GM23338 (cell line): ENCODE measurements at regions not wholly inside any gene's neighbourhood (a gene's known extent, or its start where the extent isn't known, plus 50 kb on each side); places are given as distances from the start of the nearest gene placed in this dataset.

ENCODE experiments used
- CREB1 ChIP-seq: fragments of 250-450 bp; sonication (Bioruptor Pico); IDR thresholded peaks from 2 replicates; pipeline ENCODE4 v1.5.0; 2020; ENCODE audit warnings: low read depth, mild to moderate bottlenecking, moderate library complexity
- EZH2 ChIP-seq: fragments of 200-600 bp; sonication (generic); IDR thresholded peaks from one replicate; pipeline ENCODE4 v1.8.0; 2017; ENCODE audit warnings: antibody characterized with exemption, mild to moderate bottlenecking, low read depth; ENCODE audit not compliant: unreplicated experiment
- EZH2phosphoT487 ChIP-seq: fragments of 200-600 bp; sonication (generic); IDR thresholded peaks from one replicate; pipeline ENCODE4 v1.8.1; 2018; ENCODE audit warnings: antibody characterized with exemption; ENCODE audit not compliant: unreplicated experiment
- POLR2AphosphoS5 ChIP-seq: IDR thresholded peaks from 2 replicates; pipeline ENCODE4 v1.6.1; 2016; ENCODE audit warnings: antibody characterized with exemption, low read depth
- STAT1 ChIP-seq: IDR thresholded peaks from one replicate; pipeline ENCODE4 v1.6.1; 2016; ENCODE audit warnings: antibody characterized with exemption; ENCODE audit not compliant: unreplicated experiment
- TF ChIP-seq, protein P1 (sequence below), 2 experiments: fragments of 200-600 bp in 1 of 2; sonication (generic) in 1 of 2; conservative IDR thresholded peaks; 2 replicates each; pipeline versions ENCODE4 v1.5.1 to v1.6.1; 2016 to 2017; ENCODE audit warnings: antibody characterized with exemption in 2 of 2, low read depth in 2 of 2, mild to moderate bottlenecking in 2 of 2, moderate library complexity in 1 of 2
- TF ChIP-seq, protein P2 (sequence below): IDR thresholded peaks from one replicate; pipeline ENCODE4 v1.6.1; 2018; ENCODE audit warnings: antibody characterized with exemption; ENCODE audit not compliant: unreplicated experiment

DNA sequence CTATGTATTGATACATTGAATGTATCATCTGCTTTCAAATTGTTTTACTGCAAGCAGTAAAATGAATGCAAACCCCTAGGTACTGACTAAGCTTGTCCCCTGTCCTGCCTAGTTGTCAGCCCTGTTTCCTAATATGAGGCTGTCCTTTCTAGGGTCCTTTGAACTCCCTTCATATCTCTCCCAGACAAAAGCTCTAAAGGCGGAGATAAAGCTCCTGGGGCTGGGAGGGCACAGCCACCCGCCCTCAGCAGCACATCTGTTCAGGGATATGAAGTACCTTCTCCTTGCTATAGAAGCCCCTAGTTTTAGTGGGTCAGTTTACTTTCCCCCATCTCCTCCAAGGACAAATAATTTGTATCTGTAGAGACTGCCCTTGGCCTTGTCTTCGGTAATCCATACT, 93.1 kb upstream of the ETS2 start:
- no peak for TF ChIP-seq POLR2AphosphoS5
- TF ChIP-seq, protein P1, sequence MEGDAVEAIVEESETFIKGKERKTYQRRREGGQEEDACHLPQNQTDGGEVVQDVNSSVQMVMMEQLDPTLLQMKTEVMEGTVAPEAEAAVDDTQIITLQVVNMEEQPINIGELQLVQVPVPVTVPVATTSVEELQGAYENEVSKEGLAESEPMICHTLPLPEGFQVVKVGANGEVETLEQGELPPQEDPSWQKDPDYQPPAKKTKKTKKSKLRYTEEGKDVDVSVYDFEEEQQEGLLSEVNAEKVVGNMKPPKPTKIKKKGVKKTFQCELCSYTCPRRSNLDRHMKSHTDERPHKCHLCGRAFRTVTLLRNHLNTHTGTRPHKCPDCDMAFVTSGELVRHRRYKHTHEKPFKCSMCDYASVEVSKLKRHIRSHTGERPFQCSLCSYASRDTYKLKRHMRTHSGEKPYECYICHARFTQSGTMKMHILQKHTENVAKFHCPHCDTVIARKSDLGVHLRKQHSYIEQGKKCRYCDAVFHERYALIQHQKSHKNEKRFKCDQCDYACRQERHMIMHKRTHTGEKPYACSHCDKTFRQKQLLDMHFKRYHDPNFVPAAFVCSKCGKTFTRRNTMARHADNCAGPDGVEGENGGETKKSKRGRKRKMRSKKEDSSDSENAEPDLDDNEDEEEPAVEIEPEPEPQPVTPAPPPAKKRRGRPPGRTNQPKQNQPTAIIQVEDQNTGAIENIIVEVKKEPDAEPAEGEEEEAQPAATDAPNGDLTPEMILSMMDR (conservative IDR thresholded peaks at IDR 0.05; ENCODE audit: low read depth in 2 of 2), result no peak
- no peak for TF ChIP-seq STAT1
- TF ChIP-seq, protein P2, sequence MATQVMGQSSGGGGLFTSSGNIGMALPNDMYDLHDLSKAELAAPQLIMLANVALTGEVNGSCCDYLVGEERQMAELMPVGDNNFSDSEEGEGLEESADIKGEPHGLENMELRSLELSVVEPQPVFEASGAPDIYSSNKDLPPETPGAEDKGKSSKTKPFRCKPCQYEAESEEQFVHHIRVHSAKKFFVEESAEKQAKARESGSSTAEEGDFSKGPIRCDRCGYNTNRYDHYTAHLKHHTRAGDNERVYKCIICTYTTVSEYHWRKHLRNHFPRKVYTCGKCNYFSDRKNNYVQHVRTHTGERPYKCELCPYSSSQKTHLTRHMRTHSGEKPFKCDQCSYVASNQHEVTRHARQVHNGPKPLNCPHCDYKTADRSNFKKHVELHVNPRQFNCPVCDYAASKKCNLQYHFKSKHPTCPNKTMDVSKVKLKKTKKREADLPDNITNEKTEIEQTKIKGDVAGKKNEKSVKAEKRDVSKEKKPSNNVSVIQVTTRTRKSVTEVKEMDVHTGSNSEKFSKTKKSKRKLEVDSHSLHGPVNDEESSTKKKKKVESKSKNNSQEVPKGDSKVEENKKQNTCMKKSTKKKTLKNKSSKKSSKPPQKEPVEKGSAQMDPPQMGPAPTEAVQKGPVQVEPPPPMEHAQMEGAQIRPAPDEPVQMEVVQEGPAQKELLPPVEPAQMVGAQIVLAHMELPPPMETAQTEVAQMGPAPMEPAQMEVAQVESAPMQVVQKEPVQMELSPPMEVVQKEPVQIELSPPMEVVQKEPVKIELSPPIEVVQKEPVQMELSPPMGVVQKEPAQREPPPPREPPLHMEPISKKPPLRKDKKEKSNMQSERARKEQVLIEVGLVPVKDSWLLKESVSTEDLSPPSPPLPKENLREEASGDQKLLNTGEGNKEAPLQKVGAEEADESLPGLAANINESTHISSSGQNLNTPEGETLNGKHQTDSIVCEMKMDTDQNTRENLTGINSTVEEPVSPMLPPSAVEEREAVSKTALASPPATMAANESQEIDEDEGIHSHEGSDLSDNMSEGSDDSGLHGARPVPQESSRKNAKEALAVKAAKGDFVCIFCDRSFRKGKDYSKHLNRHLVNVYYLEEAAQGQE, result no peak
- TF ChIP-seq CREB1 (CRISPR knock-in tag), result no peak
- TF ChIP-seq EZH2phosphoT487, result no peak
- TF ChIP-seq EZH2, result no peak
